Epithelial cell of esophagus (primary cell): ENCODE measurements at regions not wholly inside any gene's neighbourhood (a gene's known extent, or its start where the extent isn't known, plus 50 kb on each side); places are given as distances from the start of the nearest gene placed in this dataset.

Experiments used
- DNase-seq: peaks from one replicate; pipeline ENCODE4 v3.0.0; 2010; ENCODE audit warnings: low read depth
- H3K4me3 ChIP-seq: 2 replicates; pipeline ENCODE4 v1.5.1; 2011; ENCODE audit warnings: mild to moderate bottlenecking, low read length, control low read depth
- CTCF ChIP-seq: IDR thresholded peaks from 2 replicates; pipeline ENCODE4 v1.5.1; 2011; ENCODE audit warnings: low read depth, mild to moderate bottlenecking, low read length, control low read depth, inconsistent platforms; ENCODE audit not compliant: insufficient read depth; ENCODE audit errors: missing control alignments

GRCh38 chr22:26990503-26991189 is 333.3 kb downstream of the MIAT start:
- no peak overlapping the region for H3K4me3 ChIP-seq
- no peak for TF ChIP-seq CTCF
- no peak for DNase-seq

GRCh38 chr22:26992556-26992955 is 335.2 kb downstream of the MIAT start:
- no peak for DNase-seq
- no peak overlapping the region for H3K4me3 ChIP-seq
- no peak for TF ChIP-seq CTCF

- no peak overlapping the region for H3K4me3 ChIP-seq
- DNase-seq = no peak
- TF ChIP-seq CTCF = no peak
Measured at GRCh38 chr22:26993886-26994285, 336.5 kb downstream of the MIAT start.

- no peak for TF ChIP-seq CTCF
Measured at GRCh38 chr22:26994801-26995200, 337.4 kb downstream of the MIAT start.

GRCh38 chr22:26995235-26995634 is 337.8 kb downstream of the MIAT start:
- no peak overlapping the region for H3K4me3 ChIP-seq
- no peak for TF ChIP-seq CTCF
- DNase-seq = no peak

More at GRCh38 chr22:26994801-26995200, 337.4 kb downstream of the MIAT start:
- H3K4me3 ChIP-seq = no peak overlapping the region
- no peak for DNase-seq

- no peak for TF ChIP-seq CTCF
- no peak overlapping the region for H3K4me3 ChIP-seq
- DNase-seq = no peak
Measured at GRCh38 chr22:26996154-26996553, 338.8 kb downstream of the MIAT start.

GRCh38 chr22:26998129-26998528 is 340.7 kb downstream of the MIAT start:
- TF ChIP-seq CTCF = no peak
- H3K4me3 ChIP-seq = no peak overlapping the region
- DNase-seq = no peak
